ENCODE measurements at regions not wholly inside any gene's neighbourhood (a gene's known extent, or its start where the extent isn't known, plus 50 kb on each side); places are given as distances from the start of the nearest gene placed in this dataset.
"Not testable (repeated sequence)": the region's sequence is repeated elsewhere in the genome, so short reads cannot be mapped to it uniquely, and the experiment has no call there.

DNA sequence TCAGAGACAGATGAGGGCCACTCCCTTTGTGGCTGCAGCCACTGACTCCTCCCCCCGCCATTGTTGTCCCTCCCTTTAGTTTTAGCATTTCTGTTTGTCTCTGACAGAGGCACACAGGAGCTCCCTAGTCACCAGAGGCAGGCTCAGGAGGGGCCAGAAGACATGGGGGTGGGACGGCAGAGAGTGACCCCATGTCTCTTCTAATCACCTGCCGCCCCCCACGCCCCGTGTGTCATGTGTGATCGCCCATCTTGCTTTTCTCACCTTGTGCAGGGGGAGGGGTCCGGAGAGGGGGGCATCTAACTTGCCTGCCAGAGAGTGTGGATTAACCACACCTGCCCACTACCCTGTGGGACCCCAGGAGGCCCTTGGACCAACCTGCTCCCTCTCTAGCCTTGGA is 246.7 kb upstream of the TP53TG3C start:
- H3K9me3 Mint-ChIP-seq, H3K36me3 Mint-ChIP-seq, H3K4me3 Mint-ChIP-seq, DNase-seq, H3K27ac Mint-ChIP-seq, H3K27me3 Mint-ChIP-seq, H3K4me1 Mint-ChIP-seq: not testable (repeated sequence)

DNA sequence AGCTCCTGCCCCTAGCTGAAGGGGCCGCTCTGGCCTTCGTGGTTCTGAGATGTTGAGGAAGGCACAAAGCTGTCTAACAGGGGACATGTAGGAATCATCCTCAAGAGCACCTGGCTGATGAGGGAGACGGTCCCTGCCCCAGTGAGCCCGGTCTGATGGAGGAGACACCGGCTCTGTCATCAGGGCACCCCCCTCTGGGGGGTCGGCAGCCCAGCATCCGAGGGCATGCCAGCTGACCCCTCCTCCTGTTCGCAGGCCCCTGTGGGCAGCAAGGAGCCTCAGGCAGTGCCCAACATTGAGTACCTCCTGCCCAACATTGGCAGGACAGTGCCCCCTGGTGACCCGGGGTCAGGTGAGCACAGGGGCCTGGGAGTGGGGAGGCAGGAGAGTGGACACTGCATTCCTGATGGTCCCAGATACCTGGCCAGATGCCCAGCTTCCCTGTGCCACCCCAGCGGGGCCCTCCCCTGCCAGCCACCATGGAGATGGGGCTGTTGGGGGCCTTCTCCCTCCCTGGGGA is 247.9 kb upstream of the TP53TG3C start:
- H3K4me1 Mint-ChIP-seq, H3K27ac Mint-ChIP-seq, H3K9me3 Mint-ChIP-seq, DNase-seq, H3K36me3 Mint-ChIP-seq, H3K4me3 Mint-ChIP-seq, H3K27me3 Mint-ChIP-seq: not testable (repeated sequence)

DNA sequence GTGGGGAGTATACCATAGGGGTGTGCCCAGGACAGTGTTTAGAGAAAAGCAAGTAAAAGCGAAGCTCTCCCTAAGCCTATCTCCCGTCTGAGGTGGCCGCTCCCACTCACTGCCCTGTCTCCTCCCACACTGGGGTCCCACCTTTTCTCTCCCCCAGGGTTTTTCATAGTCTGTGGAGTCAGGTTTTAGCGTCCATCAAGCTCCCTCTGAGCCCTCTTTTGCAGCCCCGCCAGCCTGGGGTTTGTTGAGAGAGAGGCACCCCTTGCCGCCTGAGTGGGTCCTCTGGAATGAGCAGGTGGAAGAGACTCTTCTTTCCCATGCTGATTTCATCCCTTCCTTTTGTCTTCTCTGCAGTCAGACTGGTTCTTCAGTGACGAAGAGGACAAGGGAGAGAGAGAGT is 248.7 kb upstream of the TP53TG3C start:
- H3K36me3 Mint-ChIP-seq, DNase-seq, H3K9me3 Mint-ChIP-seq, H3K27me3 Mint-ChIP-seq, H3K4me3 Mint-ChIP-seq, H3K27ac Mint-ChIP-seq, H3K4me1 Mint-ChIP-seq: not testable (repeated sequence)

DNA sequence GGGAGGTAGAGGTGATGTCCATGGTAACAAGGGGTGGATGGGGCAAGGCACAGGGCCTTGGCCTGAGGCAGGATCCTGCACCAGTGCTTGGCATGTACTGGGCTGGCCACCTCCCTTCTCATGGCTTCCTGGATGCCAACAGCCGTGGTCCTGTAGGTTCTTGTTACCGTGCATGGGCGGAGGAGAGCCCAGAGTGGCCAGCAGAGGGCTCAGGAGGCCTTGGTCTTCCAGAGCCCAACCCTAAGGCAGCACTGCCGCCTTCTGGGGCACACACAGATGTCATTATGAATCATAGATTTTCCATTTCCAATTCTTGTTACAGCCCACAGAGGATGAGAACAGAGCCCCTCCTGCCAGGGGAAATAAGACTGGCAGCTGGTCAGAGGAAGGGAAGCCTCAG is 254.2 kb upstream of the TP53TG3C start:
- H3K27ac Mint-ChIP-seq, H3K36me3 Mint-ChIP-seq, H3K4me1 Mint-ChIP-seq, H3K9me3 Mint-ChIP-seq, H3K4me3 Mint-ChIP-seq, DNase-seq, H3K27me3 Mint-ChIP-seq: not testable (repeated sequence)

DNA sequence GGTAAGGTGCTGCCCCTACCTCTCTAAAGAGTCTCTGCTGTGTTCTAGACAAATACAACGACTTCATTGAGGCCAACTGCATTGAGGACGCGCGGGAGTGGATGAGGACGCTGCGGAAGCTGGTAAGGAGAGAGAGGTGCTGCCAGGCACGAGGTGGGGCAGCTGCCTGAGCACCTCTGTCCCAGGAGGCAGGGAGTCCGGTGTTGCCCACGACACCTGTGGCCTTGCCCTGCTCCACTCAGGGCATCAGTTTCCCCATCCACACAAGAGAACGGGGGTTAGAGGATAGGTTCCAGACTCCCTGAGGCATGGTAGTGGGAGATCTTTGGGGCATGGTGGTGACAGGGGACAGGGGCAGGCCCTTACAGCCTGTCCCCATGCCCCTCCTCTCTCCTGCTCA is 256.1 kb upstream of the TP53TG3C start:
- H3K27me3 Mint-ChIP-seq, DNase-seq, H3K4me1 Mint-ChIP-seq, H3K27ac Mint-ChIP-seq, H3K9me3 Mint-ChIP-seq, H3K4me3 Mint-ChIP-seq, H3K36me3 Mint-ChIP-seq: not testable (repeated sequence)

DNA sequence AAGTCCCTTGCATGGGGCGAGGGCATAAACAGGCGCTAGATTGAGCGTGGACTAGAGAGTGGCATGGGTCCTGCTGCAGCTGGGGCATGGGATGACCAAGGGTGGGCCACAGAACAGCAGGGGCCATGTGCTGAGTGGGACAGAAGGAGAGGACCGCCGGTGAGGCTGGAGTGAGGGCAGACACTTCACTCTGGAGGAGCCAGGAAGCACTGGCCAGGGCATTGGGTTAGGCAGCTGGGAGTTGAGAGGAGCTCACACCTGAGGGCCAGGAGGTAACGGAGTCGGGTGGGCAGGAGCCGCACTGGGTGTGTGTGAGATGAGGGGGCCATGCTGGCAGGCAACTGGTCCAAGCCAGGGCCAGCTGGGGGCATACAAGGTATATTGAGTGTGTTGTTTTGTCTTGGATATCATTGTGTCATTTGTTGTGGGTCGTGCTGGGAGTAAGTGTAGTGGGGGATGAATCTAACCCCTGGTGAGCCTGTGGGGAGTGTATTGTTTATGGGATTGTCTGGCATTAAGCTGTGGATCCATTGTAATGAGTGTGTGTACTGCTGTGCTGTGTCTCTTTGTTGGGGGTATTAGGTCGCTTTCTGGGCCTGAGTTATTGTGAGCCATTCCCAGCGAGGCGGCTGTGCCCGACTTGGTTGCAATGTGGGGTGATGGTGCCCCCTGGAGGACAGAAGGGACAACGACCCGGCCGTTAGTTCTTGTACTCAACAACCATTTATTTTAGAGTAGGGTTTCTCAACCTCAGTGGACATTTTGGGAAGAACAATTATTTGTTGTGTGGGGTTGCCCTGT is 256.5 kb upstream of the TP53TG3 start:
- H3K36me3 Mint-ChIP-seq: not testable (repeated sequence)

DNA sequence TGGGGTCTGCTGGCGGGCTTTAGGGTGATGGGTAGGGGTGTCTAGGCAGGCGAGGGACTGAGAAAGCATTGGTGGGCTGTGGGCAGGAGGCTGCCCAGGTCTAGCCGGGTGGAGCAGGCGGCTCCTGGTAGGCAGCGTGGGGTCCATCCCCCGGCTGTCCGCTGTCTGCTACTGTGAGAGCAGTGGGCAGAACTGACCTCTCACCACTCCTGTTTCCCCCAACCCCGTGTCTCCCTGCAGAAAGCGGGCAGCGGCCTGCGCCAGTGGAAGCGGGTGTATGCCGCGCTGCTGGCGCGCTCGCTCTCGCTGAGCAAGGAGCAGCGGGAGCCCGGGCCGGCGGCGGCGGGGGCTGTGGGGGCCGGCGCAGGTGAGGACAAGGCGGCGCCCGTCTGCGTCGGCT is 249.2 kb upstream of the TP53TG3 start:
- not testable (repeated sequence) for H3K4me1 Mint-ChIP-seq, H3K27ac Mint-ChIP-seq, H3K4me3 Mint-ChIP-seq, H3K27me3 Mint-ChIP-seq, H3K9me3 Mint-ChIP-seq, H3K36me3 Mint-ChIP-seq, DNase-seq

More for the DNA sequence above, 256.5 kb upstream of the TP53TG3 start:
- not testable (repeated sequence) for H3K4me1 Mint-ChIP-seq, H3K27me3 Mint-ChIP-seq, H3K9me3 Mint-ChIP-seq, H3K27ac Mint-ChIP-seq, H3K4me3 Mint-ChIP-seq
- peak; percentile 3 for DNase-seq

DNA sequence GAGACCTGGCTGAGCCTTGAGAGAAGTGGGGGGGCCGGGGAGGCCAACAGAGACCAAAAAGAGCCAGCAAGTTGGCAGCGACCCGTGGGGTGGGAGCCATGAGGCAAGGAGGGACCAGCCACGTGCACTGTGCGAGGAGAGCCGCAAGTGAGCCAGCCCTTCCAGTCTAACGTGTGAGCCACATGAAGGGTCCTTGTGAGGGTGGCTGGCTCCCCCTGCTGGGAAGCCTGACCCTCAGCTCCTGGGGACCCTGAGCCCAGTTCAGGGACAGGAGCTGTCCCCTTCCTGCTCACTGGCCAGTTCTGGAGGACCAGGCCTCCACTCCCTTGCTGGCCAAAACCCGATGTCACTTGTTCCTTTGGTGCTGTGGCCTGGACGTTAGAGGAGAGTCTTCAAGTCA is 246.6 kb upstream of the TP53TG3 start:
- H3K27ac Mint-ChIP-seq, H3K4me1 Mint-ChIP-seq, H3K36me3 Mint-ChIP-seq, H3K27me3 Mint-ChIP-seq, H3K4me3 Mint-ChIP-seq, DNase-seq, H3K9me3 Mint-ChIP-seq: not testable (repeated sequence)

DNA sequence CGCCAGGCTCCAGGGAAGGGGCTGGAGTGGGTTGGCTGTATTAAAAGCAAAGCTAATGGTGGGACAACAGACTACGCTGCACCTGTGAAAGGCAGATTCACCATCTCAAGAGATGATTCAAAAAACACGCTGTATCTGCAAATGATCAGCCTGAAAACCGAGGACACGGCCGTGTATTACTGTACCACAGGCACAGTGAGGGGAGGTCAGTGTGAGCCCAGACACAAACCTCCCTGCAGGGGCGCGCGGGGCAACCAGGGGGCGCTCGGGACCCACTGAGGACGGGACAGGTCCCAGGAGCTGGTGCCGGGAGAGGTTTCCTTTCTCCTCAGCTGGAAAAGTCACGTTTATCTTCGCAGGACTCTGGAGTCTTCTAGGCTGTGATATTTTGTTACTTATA is 239.4 kb upstream of the TP53TG3 start:
- H3K4me3 Mint-ChIP-seq, H3K9me3 Mint-ChIP-seq, H3K27me3 Mint-ChIP-seq, H3K36me3 Mint-ChIP-seq, H3K27ac Mint-ChIP-seq, H3K4me1 Mint-ChIP-seq, DNase-seq: not testable (repeated sequence)

DNA sequence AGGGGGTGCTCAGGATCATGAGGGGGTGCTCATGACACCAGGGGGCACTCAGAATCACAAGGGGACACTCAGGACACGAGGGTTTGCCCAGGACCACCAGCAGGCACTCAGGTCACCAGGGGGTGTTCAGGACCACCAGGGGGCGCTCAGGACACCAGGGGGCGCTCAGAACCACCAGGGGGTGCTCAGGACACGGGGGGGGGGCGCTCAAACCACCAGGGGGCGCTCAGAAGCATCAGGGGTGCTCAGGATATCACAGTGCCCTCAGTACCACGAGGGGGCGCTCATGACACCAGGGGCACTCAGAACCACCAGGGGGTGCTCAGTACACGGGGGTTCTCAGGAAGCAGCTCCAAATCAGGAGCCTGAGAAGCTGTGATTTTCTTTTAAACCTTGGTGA is 221.8 kb upstream of the TP53TG3 start:
- not testable (repeated sequence) for H3K4me3 Mint-ChIP-seq, H3K27ac Mint-ChIP-seq, H3K27me3 Mint-ChIP-seq, H3K36me3 Mint-ChIP-seq, H3K9me3 Mint-ChIP-seq, H3K4me1 Mint-ChIP-seq
- peak; percentile 35 for DNase-seq

DNA sequence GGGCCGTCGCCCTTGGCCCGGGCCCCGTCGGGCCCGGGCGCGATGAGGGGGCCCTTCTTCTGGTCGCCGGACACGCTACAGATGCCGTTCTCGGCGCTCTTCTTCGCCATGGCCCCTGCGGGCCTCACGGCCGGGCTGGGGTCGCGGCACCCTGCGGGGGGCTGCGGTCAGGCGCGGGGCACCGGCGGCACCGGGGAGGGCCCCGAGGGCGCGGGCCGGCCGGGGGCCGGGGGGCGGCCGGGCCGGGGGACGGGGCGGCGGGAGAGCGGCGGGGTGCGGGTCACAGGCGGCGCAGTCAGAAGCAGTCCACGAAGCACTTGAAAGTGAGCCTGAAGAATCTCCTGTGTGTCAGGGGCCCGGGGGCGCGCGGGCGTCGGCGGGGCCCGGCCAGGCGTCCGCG is 209.4 kb upstream of the TP53TG3 start:
- not testable (repeated sequence) for H3K27me3 Mint-ChIP-seq, DNase-seq, H3K36me3 Mint-ChIP-seq, H3K27ac Mint-ChIP-seq, H3K4me1 Mint-ChIP-seq, H3K4me3 Mint-ChIP-seq, H3K9me3 Mint-ChIP-seq

DNA sequence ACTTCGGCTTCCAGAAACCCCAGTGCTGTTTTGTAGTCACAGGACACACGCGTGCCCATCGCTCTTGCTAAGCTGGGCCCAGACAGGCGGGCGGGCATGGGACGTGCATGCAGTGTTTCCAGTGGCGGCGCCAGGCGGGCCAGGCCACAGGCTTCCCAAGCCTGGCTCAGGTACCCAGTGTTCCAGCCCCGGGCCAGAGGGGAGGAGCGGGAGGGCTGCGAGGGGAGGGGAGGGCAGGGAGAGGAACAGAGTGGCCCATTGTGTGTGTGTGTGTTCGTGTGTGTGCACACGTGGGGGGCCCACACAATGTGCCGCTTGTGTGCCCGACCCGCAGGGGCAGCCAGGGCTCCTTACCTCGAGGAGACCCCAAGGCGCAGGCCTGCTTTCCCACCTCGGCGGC is 208.6 kb upstream of the TP53TG3 start:
- not testable (repeated sequence) for H3K4me3 Mint-ChIP-seq, H3K4me1 Mint-ChIP-seq, H3K27me3 Mint-ChIP-seq, H3K27ac Mint-ChIP-seq, H3K9me3 Mint-ChIP-seq, DNase-seq, H3K36me3 Mint-ChIP-seq

DNA sequence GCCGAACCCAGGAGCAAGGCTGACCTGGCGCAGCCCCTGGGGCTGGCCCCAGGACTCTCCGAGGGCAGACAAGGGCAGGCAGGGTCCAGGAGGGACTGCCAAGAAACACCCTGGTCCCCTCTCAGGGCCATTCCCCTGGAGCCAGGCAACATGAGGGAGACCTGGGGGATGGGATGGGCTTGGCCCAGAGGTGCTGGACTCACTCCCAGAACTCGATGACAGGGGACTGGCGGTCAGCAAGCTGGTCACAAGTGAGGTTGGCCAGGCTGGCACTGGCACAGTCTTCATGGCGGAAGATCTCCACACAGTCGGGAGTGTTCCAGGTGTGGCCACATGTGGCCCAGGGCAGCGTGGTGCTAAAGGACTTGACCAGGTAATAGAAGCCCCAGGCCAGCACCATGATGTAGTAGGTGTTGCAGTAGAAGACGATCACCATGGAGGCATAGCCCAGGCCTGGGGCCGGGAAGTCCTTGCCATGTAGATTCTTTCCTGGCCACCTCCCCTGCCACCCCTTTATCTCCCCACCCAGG is 206.4 kb upstream of the TP53TG3 start:
- H3K36me3 Mint-ChIP-seq, H3K4me3 Mint-ChIP-seq, H3K27ac Mint-ChIP-seq, H3K9me3 Mint-ChIP-seq, H3K27me3 Mint-ChIP-seq, H3K4me1 Mint-ChIP-seq, DNase-seq: not testable (repeated sequence)

DNA sequence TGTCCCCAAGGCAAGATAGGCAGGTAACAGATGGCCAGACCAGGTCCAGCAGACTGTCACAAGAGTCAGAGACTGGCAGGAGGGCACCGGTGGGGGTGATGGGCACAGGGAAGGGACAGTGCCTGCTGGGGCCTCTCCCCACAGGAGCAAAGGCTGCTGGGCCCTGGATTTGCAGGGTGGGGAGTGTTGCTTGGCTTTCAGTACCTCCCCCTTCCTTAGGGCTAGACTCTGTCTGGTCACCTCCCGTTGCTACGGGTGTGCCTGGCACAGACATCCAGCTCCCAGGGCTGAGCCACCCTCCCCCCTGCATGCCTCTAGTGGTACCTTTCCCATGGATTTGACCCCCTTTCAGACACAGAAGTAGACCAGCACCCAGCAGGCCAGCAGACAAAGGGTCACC is 205.7 kb upstream of the TP53TG3 start:
- H3K9me3 Mint-ChIP-seq, H3K27ac Mint-ChIP-seq, H3K4me1 Mint-ChIP-seq, H3K27me3 Mint-ChIP-seq, DNase-seq, H3K4me3 Mint-ChIP-seq, H3K36me3 Mint-ChIP-seq: not testable (repeated sequence)

DNA sequence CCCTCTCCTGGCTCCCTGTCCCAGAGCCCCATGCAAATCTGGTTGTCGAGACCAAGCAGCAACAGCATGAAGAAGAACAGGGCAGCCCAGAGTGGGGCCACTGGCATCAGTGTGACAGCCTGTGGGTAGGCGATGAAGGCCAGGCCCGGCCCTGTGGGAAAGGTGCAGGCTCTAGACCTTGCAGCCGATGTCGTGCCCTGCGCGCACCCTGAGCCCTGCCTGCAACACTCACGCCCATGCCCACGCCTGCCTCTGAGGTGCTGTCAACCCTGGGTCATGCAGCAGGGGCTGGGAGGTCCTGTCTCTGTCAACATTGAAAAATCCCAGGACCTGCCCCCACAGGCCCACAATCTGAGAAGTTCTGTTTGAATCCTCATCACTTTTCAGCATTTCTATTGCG is 204.0 kb upstream of the TP53TG3 start:
- H3K27ac Mint-ChIP-seq, H3K36me3 Mint-ChIP-seq, H3K4me3 Mint-ChIP-seq, H3K9me3 Mint-ChIP-seq, DNase-seq, H3K4me1 Mint-ChIP-seq, H3K27me3 Mint-ChIP-seq: not testable (repeated sequence)

DNA sequence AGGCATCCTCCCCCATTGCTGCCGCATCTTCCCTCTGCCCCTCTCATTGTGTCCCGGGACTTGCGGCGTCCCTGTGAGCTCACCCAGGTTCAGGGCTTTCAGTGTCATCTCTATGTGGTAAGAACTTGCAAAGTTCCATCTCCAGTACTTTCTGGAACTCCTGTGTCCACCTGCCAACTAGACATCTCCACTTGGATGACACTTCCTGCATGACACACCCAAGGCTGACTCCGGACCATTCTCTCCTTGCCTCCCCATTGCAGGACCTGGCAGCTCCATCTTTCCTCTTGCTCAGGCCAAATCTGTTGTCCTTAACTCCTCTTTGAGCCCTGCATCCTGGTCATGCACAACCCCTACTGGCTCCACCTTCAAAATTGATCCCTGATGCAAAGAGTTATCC is 200.8 kb upstream of the TP53TG3 start:
- not testable (repeated sequence) for DNase-seq, H3K36me3 Mint-ChIP-seq, H3K4me1 Mint-ChIP-seq, H3K9me3 Mint-ChIP-seq, H3K4me3 Mint-ChIP-seq, H3K27me3 Mint-ChIP-seq, H3K27ac Mint-ChIP-seq

Measured in activated naive CD8-positive, alpha-beta T cell treated with anti-CD3 and anti-CD28 coated beads for 36 hours (primary cell).